H9 (cell line): ENCODE measurements at regions not wholly inside any gene's neighbourhood (a gene's known extent, or its start where the extent isn't known, plus 50 kb on each side); places are given as distances from the start of the nearest gene placed in this dataset.

ENCODE experiments used
- DNase-seq: peaks from one replicate; pipeline ENCODE4 v3.0.0-alpha.2; 2017
- H2AFZ ChIP-seq: one replicate; pipeline ENCODE4 v1.6.1; 2013; ENCODE audit warnings: mild to moderate bottlenecking, low read length, control low read depth, moderate library complexity
- H2AK5ac ChIP-seq: 2 replicates; pipeline ENCODE4 v1.6.1; 2013; ENCODE audit warnings: low read length, control low read depth, mixed read lengths; ENCODE audit not compliant: insufficient read length
- H2BK120ac ChIP-seq: one replicate; pipeline ENCODE4 v1.6.1; 2013; ENCODE audit warnings: low read depth, mild to moderate bottlenecking, low read length, control low read depth, inconsistent platforms; ENCODE audit not compliant: poor library complexity, severe bottlenecking
- H2BK12ac ChIP-seq: 2 replicates; pipeline ENCODE4 v1.6.1; 2013; ENCODE audit warnings: low read length, control low read depth, mixed read lengths, low read depth; ENCODE audit not compliant: insufficient read length
- H2BK15ac ChIP-seq: 2 replicates; pipeline ENCODE4 v1.6.1; 2013; ENCODE audit warnings: low read depth, low read length, control low read depth
- H2BK20ac ChIP-seq: one replicate; pipeline ENCODE4 v1.6.1; 2013; ENCODE audit warnings: low read depth, mild to moderate bottlenecking, low read length, control low read depth, inconsistent platforms; ENCODE audit not compliant: poor library complexity, severe bottlenecking
- H2BK5ac ChIP-seq: 2 replicates; pipeline ENCODE4 v1.6.1; 2013; ENCODE audit warnings: low read length, control low read depth, mixed read lengths; ENCODE audit not compliant: insufficient read length
- H3K14ac ChIP-seq: 2 replicates; pipeline ENCODE4 v1.6.1; 2013; ENCODE audit warnings: low read length, control low read depth; ENCODE audit not compliant: insufficient read depth
- H3K18ac ChIP-seq: 2 replicates; pipeline ENCODE4 v1.6.1; 2013; ENCODE audit warnings: low read depth, mild to moderate bottlenecking, mixed read lengths, low read length, control low read depth; ENCODE audit not compliant: insufficient read length
- H3K23ac ChIP-seq: 2 replicates; pipeline ENCODE4 v1.6.1; 2013; ENCODE audit warnings: low read length, control low read depth, mixed read lengths, low read depth; ENCODE audit not compliant: insufficient read length
- H3K23me2 ChIP-seq: 2 replicates; pipeline ENCODE4 v1.6.1; 2013; ENCODE audit warnings: low read depth, mild to moderate bottlenecking, mixed read lengths, low read length, control low read depth; ENCODE audit not compliant: insufficient read length, poor library complexity, severe bottlenecking
- H3K27ac ChIP-seq: 2 replicates; pipeline ENCODE4 v1.5.1; 2013; ENCODE audit warnings: low read length, control low read depth, mixed read lengths, low read depth; ENCODE audit not compliant: insufficient read length
- H3K27me3 ChIP-seq: 2 replicates; pipeline ENCODE4 v1.6.1; 2013; ENCODE audit warnings: low read length, control low read depth, inconsistent platforms; ENCODE audit not compliant: insufficient read depth
- H3K4ac ChIP-seq: 2 replicates; pipeline ENCODE4 v1.6.1; 2013; ENCODE audit warnings: low read depth, mild to moderate bottlenecking, control low read depth, inconsistent platforms, low read length, moderate library complexity
- H3K4me1 ChIP-seq: 2 replicates; pipeline ENCODE4 v1.6.1; 2013; ENCODE audit warnings: low read length, control low read depth, inconsistent platforms; ENCODE audit not compliant: insufficient read depth
- H3K4me2 ChIP-seq: 2 replicates; pipeline ENCODE4 v1.6.1; 2013; ENCODE audit warnings: low read length, control low read depth, mixed read lengths; ENCODE audit not compliant: insufficient read length, insufficient read depth
- H3K56ac ChIP-seq: 2 replicates; pipeline ENCODE4 v1.6.1; 2013; ENCODE audit warnings: low read depth, mild to moderate bottlenecking, mixed read lengths, low read length, control low read depth; ENCODE audit not compliant: insufficient read length
- H3K79me1 ChIP-seq: 2 replicates; pipeline ENCODE4 v1.6.1; 2013; ENCODE audit warnings: low read depth, mild to moderate bottlenecking, moderate library complexity, low read length, control low read depth, inconsistent platforms; ENCODE audit not compliant: insufficient read depth, poor library complexity, severe bottlenecking
- H3K79me2 ChIP-seq: 2 replicates; pipeline ENCODE4 v1.6.1; 2013; ENCODE audit warnings: low read length, control low read depth, inconsistent platforms; ENCODE audit not compliant: insufficient read depth
- H3K9ac ChIP-seq: 2 replicates; pipeline ENCODE4 v1.6.1; 2013; ENCODE audit warnings: low read length, control low read depth, mixed read lengths; ENCODE audit not compliant: insufficient read length; ENCODE audit errors: extremely low read depth
- H3K9me3 ChIP-seq: one replicate; pipeline ENCODE4 v1.6.1; 2013; ENCODE audit warnings: low read depth, low read length, inconsistent platforms; ENCODE audit not compliant: control insufficient read depth
- H3T11ph ChIP-seq: one replicate; pipeline ENCODE4 v1.6.1; 2013; ENCODE audit warnings: mild to moderate bottlenecking, low read length, control low read depth, inconsistent platforms
- H4K20me1 ChIP-seq: one replicate; pipeline ENCODE4 v1.6.1; 2013; ENCODE audit not compliant: control insufficient read depth, insufficient read length, insufficient read depth
- H4K5ac ChIP-seq: 2 replicates; pipeline ENCODE4 v1.6.1; 2013; ENCODE audit warnings: low read depth, mild to moderate bottlenecking, mixed read lengths, low read length, control low read depth; ENCODE audit not compliant: insufficient read length
- H4K8ac ChIP-seq: replicated peaks from 2 replicates; pipeline ENCODE4 v1.6.1; 2013; ENCODE audit warnings: low read length, control low read depth, mixed read lengths, low read depth; ENCODE audit not compliant: insufficient read length
- H4K91ac ChIP-seq: 2 replicates; pipeline ENCODE4 v1.6.1; 2013; ENCODE audit warnings: low read depth, mild to moderate bottlenecking, moderate library complexity, mixed read lengths, low read length, control low read depth; ENCODE audit not compliant: insufficient read length
- H3K27ac Mint-ChIP-seq, 3 experiments: 2 replicates in 2 of 3; 3 replicates in 1 of 3; pipeline ENCODE4 v1.8.0; 2020 to 2021; ENCODE audit warnings: mixed read lengths in 3 of 3, mild to moderate bottlenecking in 1 of 3, moderate library complexity in 1 of 3
- H3K27me3 Mint-ChIP-seq: 2 replicates; pipeline ENCODE4 v1.8.0; 2021; ENCODE audit warnings: low read depth, mild to moderate bottlenecking, moderate library complexity, mixed read lengths
- H3K36me3 Mint-ChIP-seq, 3 experiments: 2 replicates in 2 of 3; 3 replicates in 1 of 3; pipeline ENCODE4 v1.8.0; 2020 to 2021; ENCODE audit warnings: low read depth in 3 of 3, mixed read lengths in 3 of 3; ENCODE audit not compliant: insufficient read depth in 1 of 3
- H3K4me1 Mint-ChIP-seq, 2 experiments: 2 replicates each; pipeline ENCODE4 v1.8.0; 2020; ENCODE audit warnings: mixed read lengths in 2 of 2
- H3K4me3 Mint-ChIP-seq, 2 experiments: 2 replicates in 1 of 2; 3 replicates in 1 of 2; pipeline ENCODE4 v1.8.0; 2020 to 2021; ENCODE audit warnings: mild to moderate bottlenecking in 2 of 2, mixed read lengths in 2 of 2, moderate library complexity in 1 of 2
- H3K9me3 Mint-ChIP-seq, 2 experiments: 2 replicates in 1 of 2; 3 replicates in 1 of 2; pipeline ENCODE4 v1.8.0; 2020; ENCODE audit warnings: mild to moderate bottlenecking in 2 of 2, mixed read lengths in 2 of 2, moderate library complexity in 1 of 2
- WGBS: extraction: QIAGEN DNeasy Blood & Tissue Kit; methylation state at CpG from one replicate; pipeline ENCODE4 v1.1.7; 2013; ENCODE audit warnings: missing lambda C conversion rate, low lambda C conversion rate, mixed read lengths; ENCODE audit not compliant: insufficient read length; ENCODE audit errors: extremely low coverage; 5-methylcytosine and 5-hydroxymethylcytosine counted together
- TF ChIP-seq, protein P1 (sequence below): fragments of 200-600 bp; sonication (generic); conservative IDR thresholded peaks from 3 replicates; pipeline ENCODE4 v1.8.0; 2021; ENCODE audit warnings: antibody characterized with exemption, mild to moderate bottlenecking

DNA sequence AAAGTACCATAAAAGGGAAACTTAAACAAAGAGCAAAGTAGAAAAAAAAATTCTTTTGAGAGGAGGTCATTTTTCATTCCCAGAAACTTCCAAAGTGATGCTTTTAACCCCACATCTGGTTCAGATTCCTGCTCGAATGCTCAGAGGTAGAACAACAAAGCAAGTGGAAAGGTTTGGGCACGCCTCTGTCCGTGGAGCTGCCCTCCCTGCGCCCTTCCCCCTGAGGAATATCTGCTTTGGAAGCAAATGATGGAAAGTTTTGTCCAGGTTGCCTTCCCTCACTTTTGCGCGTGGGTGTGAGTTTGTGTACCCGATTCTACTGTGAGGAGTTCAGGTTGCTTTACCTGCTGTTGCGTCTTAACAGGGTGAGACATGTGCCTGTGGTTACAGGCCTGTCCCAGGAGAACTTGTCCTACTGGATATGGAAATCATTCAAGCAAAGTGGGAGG is 110.2 kb downstream of the KLF5 start:
- H3K4me2 ChIP-seq = no peak overlapping the region

More for the DNA sequence above, 110.2 kb downstream of the KLF5 start:
- no peak overlapping the region for H3K4ac ChIP-seq
- H4K91ac ChIP-seq = no peak overlapping the region
- no peaks in the 10 kb centered on the region for H3K79me2 ChIP-seq
- H4K20me1 ChIP-seq = no peaks in the 10 kb centered on the region
- no peak overlapping the region for H2AK5ac ChIP-seq
- no peak overlapping the region for H3K56ac ChIP-seq
- Mint-ChIP-seq H3K4me1 (peaks cover 22 to 30% of the 10 kb centered on the region in 2 experiments), H3K36me3 (no peaks in the 10 kb centered on the region; a peak in 1 of 7 replicates), H3K27me3 (no peaks in the 10 kb centered on the region), H3K27ac (peak overlapping the region; percentile 27 to 62 (median 33); a peak in 4 of 7 replicates), H3K9me3 (no peaks in the 10 kb centered on the region), H3K4me3 (no peak overlapping the region)
- H2BK20ac ChIP-seq = no peak overlapping the region
- DNase-seq = no peak
- no peak overlapping the region for H3K23ac ChIP-seq
- no peak overlapping the region for H4K5ac ChIP-seq
- H4K8ac ChIP-seq = no peak overlapping the region
- peaks cover 3% of the 10 kb centered on the region; the same call in 1 of the 2 replicates for H3K4me1 ChIP-seq
- no CpG with 5 or more reads among the region's 8 CpGs for WGBS
- no peak overlapping the region for H3K14ac ChIP-seq
- H3K23me2 ChIP-seq = no peaks in the 10 kb centered on the region
- no peak overlapping the region for H3T11ph ChIP-seq
- no peaks in the 10 kb centered on the region for H3K27me3 ChIP-seq
- no peak overlapping the region for H2BK120ac ChIP-seq
- no peak overlapping the region for H2BK5ac ChIP-seq
- H3K9me3 ChIP-seq = no peaks in the 10 kb centered on the region
- no peak overlapping the region for H3K27ac ChIP-seq
- no peak overlapping the region for H3K9ac ChIP-seq
- no peak overlapping the region for H2BK15ac ChIP-seq
- H3K79me1 ChIP-seq = no peaks in the 10 kb centered on the region
- H2AFZ ChIP-seq = no peak overlapping the region
- no peak overlapping the region for H3K18ac ChIP-seq
- TF ChIP-seq, protein P1, sequence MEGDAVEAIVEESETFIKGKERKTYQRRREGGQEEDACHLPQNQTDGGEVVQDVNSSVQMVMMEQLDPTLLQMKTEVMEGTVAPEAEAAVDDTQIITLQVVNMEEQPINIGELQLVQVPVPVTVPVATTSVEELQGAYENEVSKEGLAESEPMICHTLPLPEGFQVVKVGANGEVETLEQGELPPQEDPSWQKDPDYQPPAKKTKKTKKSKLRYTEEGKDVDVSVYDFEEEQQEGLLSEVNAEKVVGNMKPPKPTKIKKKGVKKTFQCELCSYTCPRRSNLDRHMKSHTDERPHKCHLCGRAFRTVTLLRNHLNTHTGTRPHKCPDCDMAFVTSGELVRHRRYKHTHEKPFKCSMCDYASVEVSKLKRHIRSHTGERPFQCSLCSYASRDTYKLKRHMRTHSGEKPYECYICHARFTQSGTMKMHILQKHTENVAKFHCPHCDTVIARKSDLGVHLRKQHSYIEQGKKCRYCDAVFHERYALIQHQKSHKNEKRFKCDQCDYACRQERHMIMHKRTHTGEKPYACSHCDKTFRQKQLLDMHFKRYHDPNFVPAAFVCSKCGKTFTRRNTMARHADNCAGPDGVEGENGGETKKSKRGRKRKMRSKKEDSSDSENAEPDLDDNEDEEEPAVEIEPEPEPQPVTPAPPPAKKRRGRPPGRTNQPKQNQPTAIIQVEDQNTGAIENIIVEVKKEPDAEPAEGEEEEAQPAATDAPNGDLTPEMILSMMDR = no peak
- no peak overlapping the region for H2BK12ac ChIP-seq
